NCI-H1436 (cell line): ENCODE measurements at regions not wholly inside any gene's neighbourhood (a gene's known extent, or its start where the extent isn't known, plus 50 kb on each side); places are given as distances from the start of the nearest gene placed in this dataset.

Source experiments
- DNase-seq: peaks from one replicate; lab custom pipeline; 2025; lab: John Stamatoyannopoulos, UW

DNA sequence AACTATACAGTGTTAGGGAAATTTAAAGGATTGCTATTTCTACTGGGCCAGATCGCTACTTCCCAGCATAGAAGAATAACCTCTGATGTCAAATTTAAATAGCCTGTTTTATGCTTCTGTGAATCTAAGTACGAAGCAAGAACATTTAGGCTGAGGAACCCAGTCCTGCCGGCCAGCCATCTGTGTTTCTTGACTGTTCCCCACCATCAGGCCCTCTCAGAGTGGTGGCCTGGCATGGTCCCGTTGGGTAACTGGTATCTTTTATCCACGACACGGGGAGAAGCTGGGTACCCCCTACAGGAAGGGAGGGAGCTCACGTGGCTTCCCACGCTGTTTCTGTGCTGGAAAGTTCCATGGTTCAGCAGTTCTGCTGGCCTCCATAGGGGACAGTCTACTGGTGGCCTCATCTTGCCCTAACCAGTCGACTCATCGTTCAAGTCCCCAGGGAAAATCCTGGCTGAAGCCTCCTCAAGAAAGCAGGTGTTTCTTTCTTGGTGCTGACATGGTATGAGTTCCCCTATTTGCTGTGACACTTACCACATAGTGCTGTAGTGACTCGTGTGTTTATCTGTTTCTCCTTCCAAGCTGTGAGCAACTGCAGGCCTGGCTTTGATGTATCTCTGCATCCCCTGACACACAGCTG, 201.7 kb upstream of the NLRP1 start:
- no peak for DNase-seq

DNA sequence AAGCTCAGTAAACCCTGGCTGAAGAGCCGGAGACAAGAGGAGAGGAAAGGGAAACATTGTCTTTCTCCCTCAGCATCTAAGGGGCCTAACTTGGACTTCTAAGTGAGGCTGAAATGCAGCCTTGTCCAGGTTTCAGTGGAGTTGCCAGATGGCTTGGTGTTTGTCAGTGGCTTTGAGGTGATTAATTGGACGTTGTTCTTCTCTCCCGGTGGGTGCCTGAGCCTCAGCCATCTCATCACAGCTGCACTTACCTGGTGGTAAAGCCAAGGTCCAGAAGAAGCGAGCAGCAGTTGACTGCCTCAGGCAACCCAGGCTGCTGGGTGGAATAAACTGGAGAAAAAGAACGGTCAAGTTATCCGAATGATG, 202.2 kb upstream of the NLRP1 start:
- DNase-seq: no peak

DNA sequence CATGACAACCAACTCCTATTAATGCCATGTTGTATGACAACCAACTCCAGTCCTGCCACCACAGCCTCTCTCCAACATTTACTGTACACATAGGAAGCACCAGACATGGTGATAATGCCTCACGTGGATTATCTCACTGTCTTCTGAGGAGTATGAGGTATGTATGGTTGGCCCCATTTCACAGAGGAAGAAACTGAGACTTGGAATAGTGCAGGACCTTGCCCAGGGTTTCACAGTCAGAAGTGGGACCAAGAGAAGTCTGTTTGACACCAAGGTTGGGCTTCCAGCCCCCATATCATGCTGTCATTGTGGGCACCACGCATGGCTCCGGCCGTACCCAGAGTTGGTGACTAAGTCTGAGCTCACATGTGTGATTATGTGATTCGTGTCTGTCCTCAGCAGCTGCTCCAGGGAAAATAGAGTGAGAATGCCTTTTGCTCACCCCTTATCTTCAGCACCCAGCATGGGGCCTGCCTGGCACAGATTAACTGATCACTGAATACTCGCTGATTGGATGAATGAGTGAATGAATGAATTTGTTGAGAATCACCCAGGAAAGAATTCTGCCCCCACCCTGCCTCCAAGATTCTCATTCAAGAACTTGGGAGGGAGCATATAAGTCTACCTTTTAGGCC, 204.1 kb upstream of the NLRP1 start:
- DNase-seq: no peak

DNA sequence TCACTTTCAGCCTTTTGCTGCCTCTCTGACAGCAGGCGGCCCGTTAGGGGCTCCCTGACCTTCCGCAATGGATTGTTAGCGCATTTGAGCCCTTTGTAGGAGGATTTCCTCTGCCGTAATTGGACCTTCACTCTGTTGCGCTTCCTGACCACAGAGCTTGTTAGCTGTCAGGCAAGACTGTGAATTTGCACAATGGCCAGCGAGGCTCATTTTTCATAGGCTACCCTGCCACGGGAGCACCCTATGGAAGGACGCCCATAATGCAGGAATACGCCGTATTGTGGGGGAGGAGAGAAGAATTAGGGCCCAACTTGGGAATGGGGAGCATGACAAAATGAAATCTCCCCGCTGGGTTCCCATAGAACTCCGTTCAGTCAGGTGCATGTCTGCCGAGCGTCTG, 205.2 kb upstream of the NLRP1 start:
- no peak for DNase-seq

DNA sequence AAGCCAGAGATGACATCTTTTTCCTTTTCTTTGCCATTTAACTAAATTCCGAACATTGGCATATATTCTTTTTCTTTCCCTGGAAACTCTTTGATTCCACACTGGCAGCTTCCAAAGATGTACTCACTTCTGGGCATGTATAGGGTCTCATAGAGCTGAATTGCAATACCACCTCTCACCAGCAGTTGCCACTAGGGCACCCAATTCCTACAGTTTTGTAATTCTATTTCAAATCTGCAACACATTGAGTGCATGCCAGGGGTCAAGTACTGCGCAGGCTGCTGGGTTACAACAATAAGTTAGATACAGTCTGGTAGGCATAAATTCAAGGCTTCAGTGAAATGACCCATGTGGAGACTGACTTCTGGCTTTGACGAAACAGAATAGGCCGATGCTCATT, 208.8 kb upstream of the NLRP1 start:
- DNase-seq: no peak

DNA sequence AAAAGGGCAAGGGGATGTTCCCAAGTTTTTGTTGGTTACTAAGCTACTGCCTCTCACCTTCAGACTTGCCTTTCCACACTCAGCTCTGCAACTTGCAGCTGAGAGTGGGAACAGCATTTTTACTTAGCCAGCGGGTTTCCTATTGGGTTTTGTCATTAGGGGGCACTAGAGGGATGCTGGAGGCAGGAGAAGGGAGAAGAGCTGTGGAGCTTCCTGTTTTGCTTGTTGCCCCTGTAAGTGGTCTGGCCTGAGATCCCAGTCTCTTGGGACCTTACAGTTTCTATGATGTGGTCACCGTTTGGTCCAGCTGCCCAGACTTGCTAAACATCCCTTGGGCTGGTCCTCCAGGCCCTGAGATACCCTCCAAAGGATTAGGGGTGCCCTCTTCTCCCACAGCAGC, 209.6 kb upstream of the NLRP1 start:
- DNase-seq: no peak

DNA sequence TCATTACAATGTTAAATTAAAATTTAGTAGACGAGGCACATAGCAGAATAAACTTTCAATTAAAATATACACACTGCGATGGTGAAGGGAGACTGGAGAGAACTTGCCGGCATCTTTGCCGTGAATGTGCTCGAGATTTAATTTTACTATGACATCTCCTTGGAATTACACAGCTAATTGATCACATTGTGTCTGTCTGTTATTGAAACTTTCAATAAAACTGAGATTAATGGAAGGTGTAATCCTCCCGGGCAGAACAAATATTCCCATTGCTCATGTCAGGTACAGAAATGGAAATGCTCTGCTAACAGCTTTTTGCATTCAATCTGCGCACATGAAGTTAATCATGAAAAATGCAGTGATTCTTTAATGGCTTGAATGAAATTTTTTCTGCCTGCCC, 210.1 kb upstream of the NLRP1 start:
- no peak for DNase-seq

DNA sequence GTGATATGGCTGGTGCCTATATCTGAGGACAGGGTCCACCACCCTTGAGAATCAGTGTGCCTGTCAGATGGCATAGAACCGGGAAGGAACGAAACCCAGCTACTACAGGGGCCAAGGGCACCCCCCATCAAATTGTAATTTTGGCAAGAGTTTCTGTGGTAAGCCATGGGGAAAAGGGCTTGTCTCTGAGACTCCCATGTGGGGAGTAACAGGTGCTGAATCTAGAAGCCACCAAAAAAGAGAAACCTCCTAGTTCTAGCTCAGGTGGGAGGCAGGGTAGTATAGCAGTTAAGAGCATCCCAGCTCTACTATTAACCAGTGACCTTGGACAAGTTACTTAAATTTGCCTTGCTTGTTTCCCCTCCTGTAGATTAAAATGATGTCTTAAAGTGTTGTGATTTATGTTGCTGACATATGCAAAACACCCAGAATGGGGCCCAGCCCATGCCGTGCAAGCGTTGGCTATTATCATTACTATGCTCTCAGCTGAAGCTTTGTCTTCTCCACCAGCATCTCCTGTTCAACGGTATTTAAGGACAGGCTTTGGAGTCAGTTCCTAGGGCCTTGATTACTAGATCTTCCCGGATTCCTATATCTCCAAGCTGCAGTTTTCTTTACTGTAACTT, 210.7 kb upstream of the NLRP1 start:
- DNase-seq: no peak

DNA sequence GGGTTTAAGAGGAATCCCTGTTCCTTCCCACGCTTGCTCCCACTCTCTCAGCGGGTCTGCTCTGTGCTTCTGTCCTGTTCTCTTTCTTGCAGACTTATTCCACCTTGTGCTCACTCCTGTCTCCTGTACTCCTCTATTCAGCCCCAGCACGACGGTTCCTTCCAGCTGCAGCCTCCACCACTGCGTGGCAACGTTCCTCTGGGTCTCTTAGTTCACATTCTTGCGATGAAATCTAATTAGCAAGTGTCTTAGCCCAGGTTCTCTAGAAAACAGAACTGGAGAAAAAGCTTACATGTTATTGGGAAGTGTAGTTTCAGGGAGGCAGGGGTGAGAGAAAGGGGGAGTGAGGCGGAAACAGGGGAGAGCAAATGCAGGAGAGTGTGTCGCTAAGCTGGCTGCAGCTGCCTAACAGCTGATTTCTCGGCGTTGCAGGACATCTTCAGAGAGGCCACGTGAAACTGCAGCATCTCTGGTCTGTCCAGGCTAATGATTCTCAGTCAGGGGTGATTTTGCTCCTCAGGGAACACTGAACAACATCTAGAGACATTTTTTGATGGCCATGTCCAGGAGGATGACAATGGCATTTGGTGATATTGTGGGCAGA, 213.2 kb upstream of the NLRP1 start:
- DNase-seq: no peak

DNA sequence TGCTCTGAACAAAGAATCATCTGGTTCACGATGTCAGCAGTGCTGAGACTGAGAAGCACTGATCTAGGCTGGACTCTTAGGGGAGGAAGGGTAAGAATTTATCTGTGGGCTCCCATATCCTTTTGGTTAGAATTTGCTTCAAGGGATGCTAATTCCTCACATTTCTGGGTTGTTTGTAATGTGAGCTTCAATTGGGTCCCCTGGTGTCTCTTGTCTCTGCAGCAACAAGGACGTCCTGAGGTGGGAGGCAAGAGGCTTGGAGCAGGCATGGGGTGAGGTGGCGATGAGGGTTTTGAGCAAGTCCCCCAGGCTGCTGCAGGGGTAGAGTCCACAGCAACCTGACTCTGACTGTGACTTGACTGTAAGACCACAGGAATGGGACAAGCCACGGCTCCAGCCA, 213.8 kb upstream of the NLRP1 start:
- no peak for DNase-seq

DNA sequence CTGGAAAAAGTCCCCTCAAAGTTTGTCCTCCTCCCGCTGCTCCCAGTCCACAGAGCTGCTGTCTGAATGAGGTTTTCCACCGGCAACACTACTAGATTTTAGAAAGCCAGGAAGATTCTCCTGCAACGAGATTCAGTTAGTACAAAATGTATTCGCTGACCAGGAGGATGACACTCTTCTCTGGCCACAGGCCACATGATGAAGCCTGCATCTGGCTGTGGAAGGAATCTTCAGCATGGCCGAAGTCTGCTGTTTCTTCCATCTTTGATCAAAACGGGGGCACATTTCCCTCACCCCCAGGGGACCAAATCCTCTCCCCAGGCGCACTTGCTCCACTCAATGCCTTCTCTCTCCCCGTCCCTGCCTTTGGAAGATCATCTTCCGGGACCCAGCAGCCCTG, 215.8 kb upstream of the NLRP1 start:
- DNase-seq: no peak

DNA sequence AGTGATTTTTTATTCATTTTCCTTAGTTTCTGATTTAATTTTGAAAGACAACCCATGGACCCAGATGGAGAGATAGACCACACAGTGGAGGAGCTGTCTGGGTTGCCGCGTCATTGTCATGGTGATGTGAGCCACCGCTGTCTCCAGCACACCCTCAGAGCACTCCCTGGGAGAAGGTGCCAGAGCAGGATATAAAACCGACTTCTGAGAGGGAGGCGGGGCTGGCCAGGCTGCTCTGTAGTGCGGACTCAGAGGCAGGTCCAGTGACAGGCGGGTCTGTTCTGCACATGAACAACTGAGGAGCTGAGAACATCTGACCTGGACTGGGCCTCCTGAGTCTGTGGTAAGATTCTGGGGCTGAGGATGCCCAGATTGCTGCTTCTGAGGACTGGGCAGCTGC, 216.3 kb upstream of the NLRP1 start:
- no peak for DNase-seq

DNA sequence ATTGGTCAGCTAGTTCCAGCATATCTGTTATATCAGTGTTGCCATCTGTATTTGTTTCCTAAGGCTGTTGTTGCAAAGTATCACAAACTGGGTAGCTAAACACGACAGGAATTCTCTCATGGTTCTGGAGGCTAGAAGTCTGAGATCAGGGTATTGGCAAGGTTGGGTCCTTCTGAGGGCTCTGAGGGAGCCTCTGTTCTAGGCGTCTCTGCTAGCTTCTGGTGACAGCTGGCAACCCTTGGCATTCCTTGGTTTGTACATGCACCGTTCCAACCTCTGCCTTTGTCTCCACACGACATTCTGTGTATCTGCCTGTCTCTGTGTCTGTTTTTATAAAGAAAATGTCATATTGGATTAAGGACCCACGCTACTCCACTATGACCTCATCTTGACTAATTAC, 219.9 kb upstream of the NLRP1 start:
- DNase-seq: no peak

DNA sequence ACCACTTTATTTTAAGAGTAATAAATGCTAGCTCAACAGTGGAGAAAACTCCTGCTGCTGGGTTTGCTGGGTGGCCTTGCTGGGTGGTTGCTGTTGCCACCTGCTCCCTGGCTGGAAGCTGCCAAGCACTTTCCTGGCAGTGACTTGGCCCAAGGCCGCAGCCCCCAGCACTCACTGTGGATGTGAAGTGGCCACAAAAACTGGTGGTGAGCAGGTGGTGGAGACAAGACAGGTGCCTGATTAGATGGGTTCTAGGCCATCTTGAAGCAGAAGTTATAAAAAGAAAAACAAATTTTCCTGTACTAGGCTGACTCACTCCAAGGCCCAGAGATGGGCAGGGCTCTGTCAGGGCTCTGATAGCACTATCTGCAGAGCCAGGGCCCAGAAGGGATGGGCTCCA, 224.7 kb upstream of the NLRP1 start:
- DNase-seq: no peak

DNA sequence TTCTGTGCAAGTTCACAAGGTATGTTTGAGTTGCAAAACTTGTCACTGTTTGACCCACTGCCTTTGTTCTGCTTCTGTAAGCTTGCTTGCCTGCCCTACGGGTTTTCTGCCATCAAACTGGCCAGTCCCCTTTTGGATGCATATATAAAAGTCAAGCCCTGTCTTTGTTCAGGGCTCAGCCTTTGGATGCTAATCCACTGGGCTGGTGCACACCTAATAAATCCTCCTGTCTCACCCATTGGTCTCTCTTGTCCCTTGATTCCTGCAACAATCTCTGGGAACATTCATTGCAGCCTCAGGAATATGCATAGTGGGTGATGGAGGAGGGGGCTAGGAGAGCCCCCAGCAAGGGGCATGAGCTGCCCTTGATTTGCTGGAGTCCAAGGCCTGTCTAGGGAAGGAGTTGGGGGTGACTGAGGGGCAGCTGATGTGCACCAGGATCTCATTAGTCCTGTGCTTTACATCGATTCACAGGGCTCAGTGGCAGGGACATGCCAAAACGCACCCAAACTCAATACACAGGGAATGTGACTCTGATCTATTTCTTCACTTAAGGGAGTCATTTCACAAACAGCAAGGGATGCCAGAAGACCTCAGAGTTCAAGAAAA, 225.4 kb upstream of the NLRP1 start:
- no peak for DNase-seq

DNA sequence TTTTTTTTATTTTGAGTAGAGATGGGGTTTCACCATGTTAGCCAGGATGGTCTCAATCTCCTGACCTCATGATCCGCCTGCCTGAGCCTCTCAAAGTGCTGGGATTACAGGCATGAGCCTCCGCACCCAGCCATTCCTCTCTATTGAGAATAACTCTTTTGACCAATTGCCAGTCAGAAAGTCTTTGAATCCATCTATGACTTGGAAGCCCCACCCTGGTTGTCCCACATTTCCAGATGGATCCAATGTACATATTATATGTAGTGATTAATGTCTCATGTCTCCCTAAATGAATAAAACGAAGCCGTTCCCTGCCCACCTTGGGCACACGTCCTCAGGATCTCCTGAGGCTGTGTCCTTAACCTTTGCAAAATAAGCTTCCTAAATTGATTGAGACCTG, 228.3 kb upstream of the NLRP1 start:
- DNase-seq: no peak

DNA sequence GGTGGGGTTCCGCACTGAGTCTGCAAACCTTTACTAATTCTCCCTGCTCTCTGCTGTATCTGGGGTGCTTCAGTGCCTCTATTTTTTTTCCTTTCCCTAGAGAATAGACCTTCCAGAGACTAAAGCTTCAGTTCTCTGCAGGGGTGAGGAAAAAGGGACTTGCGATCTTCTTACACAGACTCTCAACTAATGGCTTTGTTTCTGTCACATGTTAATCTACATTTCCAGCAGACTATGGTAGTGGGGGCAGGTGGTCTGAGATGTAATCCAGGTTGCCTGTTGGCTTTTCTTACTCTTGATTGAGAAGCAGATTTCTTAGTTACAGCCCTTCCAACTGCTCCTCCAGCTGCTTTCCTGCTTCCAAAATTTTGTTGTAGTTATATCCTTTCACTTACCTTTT, 229.0 kb upstream of the NLRP1 start:
- DNase-seq: no peak

DNA sequence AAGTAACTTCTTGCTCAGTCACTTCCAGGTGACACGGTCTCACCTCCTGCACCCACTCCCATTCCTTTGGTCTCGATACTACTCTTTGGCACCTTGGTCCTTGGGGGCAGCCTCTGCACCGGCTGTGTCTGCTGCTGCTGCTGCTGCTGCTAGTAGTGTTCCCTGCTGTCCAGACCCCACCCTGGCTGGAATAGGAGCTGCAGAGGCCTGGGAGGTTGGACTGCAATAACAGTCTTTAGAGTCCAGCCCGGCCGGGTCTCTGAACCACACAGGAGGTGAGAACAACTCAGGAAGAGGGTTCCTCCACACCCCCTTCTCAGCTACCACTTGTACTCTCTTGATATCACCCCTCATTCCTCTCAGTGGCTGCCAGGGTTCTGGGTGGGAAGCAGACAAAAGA, 231.1 kb upstream of the NLRP1 start:
- DNase-seq: no peak

DNA sequence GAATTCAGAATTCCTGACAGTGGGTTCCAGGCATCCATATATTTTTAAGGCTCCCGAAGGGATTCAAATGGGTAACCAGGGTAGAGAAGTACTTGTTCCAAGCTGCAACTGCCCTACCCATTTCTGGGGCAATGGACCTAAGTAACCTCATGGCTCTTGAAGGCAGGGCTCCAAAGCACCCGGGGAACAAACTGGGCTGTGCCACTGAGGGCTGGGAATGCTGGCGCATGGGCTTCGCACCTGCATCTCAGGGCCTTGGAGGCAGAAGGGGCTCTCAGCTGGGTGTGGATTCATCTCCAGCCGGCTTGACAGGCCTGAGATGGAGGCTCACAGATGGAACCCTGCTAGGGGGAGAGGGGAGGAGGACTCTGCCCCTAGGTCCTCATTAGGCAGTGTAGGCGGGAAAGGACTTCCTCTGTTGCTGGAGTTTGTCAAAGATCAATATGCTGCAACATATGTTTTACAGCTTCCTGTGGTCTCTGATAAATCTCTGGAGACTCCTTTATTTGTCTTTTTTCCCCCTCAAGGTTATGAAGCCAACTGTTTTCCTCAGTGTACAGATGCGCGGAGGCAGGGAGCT, 232.3 kb upstream of the NLRP1 start:
- DNase-seq: no peak

DNA sequence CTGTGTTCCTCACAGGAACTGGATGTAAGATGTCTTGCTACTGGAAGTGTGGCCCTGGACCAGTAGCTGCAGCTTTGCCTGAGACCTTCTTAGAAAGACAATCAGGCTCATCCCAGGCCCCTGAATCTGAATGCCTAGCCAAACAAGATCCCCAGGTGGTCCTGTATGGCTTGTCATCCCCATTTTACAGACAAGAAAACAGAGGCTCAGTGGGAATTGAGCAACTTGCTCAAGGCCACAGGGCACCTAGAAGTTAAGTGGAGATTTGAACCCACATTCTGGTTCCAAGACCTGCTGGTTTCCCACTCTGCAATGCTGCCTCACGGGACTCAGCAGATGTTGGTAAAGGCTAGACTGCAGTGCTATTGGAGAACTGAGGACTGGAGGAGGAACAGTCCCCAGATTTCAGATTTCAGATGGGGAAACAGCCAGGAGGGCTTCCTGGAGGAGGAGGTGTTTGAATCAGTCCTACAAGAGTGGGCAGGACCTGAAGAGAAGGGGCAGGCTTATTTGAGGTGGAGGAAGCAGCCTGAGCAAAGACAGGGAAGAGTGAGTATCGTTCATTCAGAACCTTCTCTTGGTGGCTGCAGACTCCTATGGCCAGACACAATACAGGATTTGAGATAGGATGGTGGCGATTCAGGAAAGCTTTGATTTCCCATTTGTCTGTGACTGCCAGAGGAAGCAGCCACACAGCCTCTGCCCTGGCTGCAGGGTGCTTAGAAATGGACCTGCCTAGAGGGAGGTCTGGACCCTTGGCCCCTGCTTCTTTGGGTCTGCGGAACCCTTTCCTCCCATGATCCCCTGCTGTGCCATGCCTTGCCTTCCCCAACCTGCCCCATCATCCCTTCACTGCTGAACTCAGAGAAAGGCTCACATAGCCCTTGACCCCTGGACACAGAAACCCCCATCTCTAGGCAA, 233.4 kb upstream of the NLRP1 start:
- DNase-seq: no peak

DNA sequence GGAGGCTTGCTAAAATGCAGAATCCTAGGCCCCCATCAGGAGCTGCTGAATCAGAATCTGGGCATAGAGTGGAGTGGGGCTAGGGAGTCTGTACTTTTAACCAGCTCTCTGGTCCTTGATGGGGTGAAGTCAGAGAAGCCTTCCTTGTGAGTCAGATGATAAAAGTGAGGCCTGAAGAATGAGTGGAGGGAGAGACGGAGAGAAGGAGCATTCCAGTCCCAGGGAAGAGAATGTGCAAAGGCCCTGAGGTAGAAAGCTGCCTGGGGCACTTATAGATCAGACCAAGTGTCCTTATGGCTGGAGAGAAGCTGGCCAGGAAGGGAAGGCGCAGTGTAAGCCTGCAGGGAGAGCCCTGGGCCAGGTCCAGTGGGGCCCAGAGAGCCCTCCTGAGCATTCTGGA, 235.1 kb upstream of the NLRP1 start:
- DNase-seq: no peak
